HFFc6 (cell line): ENCODE measurements at regions not wholly inside any gene's neighbourhood (a gene's known extent, or its start where the extent isn't known, plus 50 kb on each side); places are given as distances from the start of the nearest gene placed in this dataset.

ENCODE experiments used
- DNase-seq: peaks from one replicate; pipeline ENCODE4 v3.0.0-alpha.2; 2018
- H3K27ac Mint-ChIP-seq: 2 replicates; pipeline ENCODE4 v1.8.0; 2020; ENCODE audit warnings: mild to moderate bottlenecking, mixed read lengths
- H3K27me3 Mint-ChIP-seq: 2 replicates; pipeline ENCODE4 v1.8.0; 2021; ENCODE audit warnings: mild to moderate bottlenecking, moderate library complexity, mixed read lengths; ENCODE audit not compliant: insufficient read depth
- H3K36me3 Mint-ChIP-seq: 2 replicates; pipeline ENCODE4 v1.8.0; 2021; ENCODE audit warnings: low read depth, mixed read lengths
- H3K4me1 Mint-ChIP-seq: 2 replicates; pipeline ENCODE4 v1.8.0; 2020; ENCODE audit warnings: low read depth, mixed read lengths
- H3K4me3 Mint-ChIP-seq: 2 replicates; pipeline ENCODE4 v1.8.0; 2020; ENCODE audit warnings: mild to moderate bottlenecking, moderate library complexity, mixed read lengths
- H3K9me3 Mint-ChIP-seq: 2 replicates; pipeline ENCODE4 v1.8.0; 2020; ENCODE audit warnings: mild to moderate bottlenecking, mixed read lengths
- TF ChIP-seq, protein P1 (sequence below): fragments of 200-600 bp; sonication (generic); IDR thresholded peaks from 2 replicates; pipeline ENCODE4 v1.5.0; 2021; ENCODE audit warnings: antibody characterized with exemption, mild to moderate bottlenecking

DNA sequence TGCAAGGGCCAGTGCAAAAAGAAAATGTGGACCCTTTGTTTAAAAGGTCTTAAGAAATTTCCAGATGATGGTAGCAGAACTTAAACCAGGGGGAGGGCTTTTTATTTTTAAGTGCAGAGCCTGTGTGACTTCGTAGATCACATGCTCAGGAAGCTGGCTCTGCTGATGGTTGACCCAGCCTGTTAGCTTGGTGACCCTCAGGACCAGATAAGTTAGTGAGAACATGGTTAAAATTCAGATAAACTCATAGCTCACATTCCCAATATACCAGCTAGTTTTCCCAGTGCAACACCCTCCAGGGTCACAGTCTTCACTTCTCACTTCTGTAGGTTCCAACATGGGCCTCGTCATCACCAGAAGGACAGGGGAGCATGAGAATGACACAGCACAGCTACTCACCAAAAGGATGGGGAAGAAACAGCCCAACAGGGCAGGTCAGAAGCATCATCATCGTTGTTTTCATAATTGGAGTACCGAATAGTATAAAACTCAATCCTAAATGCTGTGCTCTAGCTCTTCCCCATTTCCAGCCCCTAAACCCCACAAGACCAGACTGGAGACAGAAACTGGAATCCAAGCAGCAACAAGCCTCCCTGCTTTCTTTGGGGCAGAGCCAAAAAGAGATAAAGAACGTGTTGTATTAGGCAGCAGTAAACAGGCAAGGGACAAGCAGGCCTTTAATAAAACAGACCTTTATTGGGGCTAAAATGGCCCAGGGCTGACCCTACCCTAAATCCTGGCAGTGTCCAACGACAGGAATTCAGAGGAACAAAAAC, 102.2 kb upstream of the ANKRD1 start:
- Mint-ChIP-seq H3K4me1 (peaks cover 18% of the 10 kb centered on the region; the same call in 1 of the 2 replicates), H3K4me3 (no peak overlapping the region), H3K27ac (no peak overlapping the region), H3K36me3 (no peaks in the 10 kb centered on the region), H3K9me3 (peaks cover 3% of the 10 kb centered on the region; the same call in 1 of the 2 replicates), H3K27me3 (peaks cover 23% of the 10 kb centered on the region)
- TF ChIP-seq, protein P1, sequence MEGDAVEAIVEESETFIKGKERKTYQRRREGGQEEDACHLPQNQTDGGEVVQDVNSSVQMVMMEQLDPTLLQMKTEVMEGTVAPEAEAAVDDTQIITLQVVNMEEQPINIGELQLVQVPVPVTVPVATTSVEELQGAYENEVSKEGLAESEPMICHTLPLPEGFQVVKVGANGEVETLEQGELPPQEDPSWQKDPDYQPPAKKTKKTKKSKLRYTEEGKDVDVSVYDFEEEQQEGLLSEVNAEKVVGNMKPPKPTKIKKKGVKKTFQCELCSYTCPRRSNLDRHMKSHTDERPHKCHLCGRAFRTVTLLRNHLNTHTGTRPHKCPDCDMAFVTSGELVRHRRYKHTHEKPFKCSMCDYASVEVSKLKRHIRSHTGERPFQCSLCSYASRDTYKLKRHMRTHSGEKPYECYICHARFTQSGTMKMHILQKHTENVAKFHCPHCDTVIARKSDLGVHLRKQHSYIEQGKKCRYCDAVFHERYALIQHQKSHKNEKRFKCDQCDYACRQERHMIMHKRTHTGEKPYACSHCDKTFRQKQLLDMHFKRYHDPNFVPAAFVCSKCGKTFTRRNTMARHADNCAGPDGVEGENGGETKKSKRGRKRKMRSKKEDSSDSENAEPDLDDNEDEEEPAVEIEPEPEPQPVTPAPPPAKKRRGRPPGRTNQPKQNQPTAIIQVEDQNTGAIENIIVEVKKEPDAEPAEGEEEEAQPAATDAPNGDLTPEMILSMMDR, result no peak
- no peak for DNase-seq

DNA sequence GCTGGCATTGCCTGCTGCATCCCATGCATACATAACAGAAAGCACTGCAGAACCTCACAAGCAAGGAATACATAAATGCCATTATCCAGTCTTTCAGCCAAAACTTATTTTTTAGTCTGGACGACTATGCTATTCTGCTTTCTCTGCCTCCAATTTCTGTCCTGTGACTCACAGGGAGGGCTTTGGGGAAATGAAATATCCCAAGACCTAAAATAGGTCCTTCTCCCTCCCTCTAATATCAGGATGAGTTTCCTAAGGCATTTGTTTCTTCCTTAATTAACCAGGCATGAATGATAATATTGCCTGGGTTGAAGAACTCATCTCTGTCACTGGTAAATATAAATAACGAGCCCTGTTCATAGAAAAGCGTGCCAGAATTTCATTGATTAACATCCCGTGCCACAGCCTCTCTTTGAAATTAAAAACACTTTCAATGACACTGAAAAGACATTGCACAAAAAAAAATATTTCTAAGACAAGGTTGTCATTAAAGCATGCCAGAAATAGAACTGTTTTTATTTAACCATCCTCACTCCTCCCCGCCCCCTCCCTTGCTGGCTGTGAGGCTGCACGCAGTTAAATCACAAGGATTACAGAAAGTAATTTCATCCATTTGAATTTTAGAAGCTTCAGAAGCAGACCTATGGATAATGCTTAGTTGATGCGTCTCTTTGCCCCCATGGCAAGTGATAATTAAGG, 103.0 kb upstream of the ANKRD1 start:
- DNase-seq, result no peak
- peaks cover 16% of the 10 kb centered on the region for H3K27me3 Mint-ChIP-seq
- peaks cover 18% of the 10 kb centered on the region; the same call in 1 of the 2 replicates for H3K4me1 Mint-ChIP-seq
- H3K4me3 Mint-ChIP-seq, result no peak overlapping the region
- TF ChIP-seq, protein P1, result no peak
- peaks cover 6% of the 10 kb centered on the region; the same call in 1 of the 2 replicates for H3K9me3 Mint-ChIP-seq
- no peak overlapping the region for H3K27ac Mint-ChIP-seq
- H3K36me3 Mint-ChIP-seq, result no peaks in the 10 kb centered on the region

DNA sequence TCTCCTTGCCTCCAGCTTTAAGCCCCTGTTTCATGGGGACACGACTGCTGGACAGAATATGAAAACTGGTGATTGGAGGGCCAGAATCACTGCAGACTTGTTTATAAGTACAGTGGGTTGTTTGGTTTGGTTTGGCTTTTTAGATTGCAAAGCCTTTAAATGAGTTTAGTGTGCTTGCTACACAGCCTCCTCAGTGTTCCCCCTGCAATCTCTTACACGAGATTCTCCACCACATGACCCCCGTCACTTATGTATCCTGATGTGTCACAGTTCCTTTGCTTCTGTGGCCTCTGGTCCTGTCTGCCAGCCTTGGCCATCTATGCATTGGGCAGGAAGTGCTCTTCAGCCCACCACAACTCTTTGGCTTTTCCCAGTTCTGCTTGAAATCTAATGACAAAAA, 103.7 kb upstream of the ANKRD1 start:
- TF ChIP-seq, protein P1, result no peak
- no peak overlapping the region for H3K4me3 Mint-ChIP-seq
- no peak for DNase-seq
- no peak overlapping the region for H3K27ac Mint-ChIP-seq
- H3K4me1 Mint-ChIP-seq, result peaks cover 18% of the 10 kb centered on the region; the same call in 1 of the 2 replicates
- peaks cover 15% of the 10 kb centered on the region for H3K27me3 Mint-ChIP-seq
- H3K36me3 Mint-ChIP-seq, result no peaks in the 10 kb centered on the region
- peaks cover 6% of the 10 kb centered on the region; the same call in 1 of the 2 replicates for H3K9me3 Mint-ChIP-seq

DNA sequence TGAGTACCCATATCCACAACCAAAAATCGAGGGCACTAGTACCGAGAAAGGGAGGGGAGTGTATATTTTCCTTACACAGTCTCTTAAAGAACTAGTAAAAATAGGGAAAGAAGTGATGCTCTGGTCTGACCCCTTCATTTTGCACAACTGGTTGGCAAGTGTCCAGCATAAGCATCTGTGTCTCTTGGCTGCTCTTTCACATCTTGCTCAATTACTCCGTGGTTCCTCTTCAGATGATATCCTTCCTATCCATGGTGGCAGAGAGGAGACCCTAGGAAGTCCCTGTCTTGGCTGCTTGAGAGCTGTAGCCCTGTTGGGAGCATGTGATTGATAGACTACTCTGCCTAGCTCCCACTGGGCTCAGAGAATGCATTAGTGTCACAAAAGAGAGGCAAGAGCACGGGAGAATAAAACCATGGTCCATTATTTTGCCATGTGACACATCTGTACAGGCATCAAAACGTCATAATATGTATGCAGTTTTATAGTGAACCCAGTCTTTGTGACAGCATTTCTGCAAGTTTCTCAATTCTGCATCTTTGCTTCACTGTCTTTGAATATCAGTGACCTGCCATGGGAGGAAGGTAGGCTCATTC, 111.8 kb upstream of the ANKRD1 start:
- DNase-seq, result no peak
- no peaks in the 10 kb centered on the region for H3K36me3 Mint-ChIP-seq

DNA sequence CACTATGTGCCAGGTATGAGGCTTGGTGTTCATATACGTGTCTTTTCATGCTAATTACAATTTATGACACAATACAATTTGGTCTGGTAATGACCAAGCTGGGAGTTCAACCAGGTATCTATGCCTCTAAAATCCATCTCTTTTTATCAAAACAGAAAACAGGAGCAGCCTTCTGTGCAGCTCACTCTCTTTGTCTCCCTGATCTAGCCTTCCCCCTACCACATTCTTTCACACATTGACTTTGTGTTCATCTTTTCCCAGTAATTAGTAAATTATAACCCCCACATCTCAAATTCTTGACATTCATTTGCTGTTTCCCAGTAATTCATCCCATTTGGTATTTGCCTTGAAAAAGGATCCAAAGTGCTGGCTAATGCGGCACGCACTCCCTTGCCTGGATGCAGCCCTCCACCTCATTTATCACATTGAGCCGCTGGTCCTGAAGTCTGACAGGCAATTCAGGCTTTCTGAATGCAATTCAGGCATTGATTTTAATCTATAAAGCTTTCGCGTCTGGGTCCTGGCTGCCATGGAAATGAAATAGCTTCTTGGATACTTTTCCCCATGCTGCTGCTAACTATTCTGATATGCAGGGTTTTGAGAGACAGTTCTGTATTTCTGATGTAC, 112.5 kb upstream of the ANKRD1 start:
- H3K27ac Mint-ChIP-seq, result no peak overlapping the region
- H3K27me3 Mint-ChIP-seq, result peaks cover 9% of the 10 kb centered on the region; the same call in 1 of the 2 replicates
- no peak for DNase-seq
- H3K4me3 Mint-ChIP-seq, result no peak overlapping the region
- H3K9me3 Mint-ChIP-seq, result no peaks in the 10 kb centered on the region; the same call in 1 of the 2 replicates
- TF ChIP-seq, protein P1, result no peak
- no peaks in the 10 kb centered on the region for H3K36me3 Mint-ChIP-seq
- peaks cover 34% of the 10 kb centered on the region for H3K4me1 Mint-ChIP-seq

More for the DNA sequence above, 111.8 kb upstream of the ANKRD1 start:
- H3K4me3 Mint-ChIP-seq, result no peak overlapping the region
- TF ChIP-seq, protein P1, result no peak
- peaks cover 3% of the 10 kb centered on the region; the same call in 1 of the 2 replicates for H3K9me3 Mint-ChIP-seq
- H3K27ac Mint-ChIP-seq, result no peak overlapping the region
- peaks cover 10% of the 10 kb centered on the region; the same call in 1 of the 2 replicates for H3K27me3 Mint-ChIP-seq
- peaks cover 34% of the 10 kb centered on the region for H3K4me1 Mint-ChIP-seq
